HG03025 (cell line): ENCODE measurements at regions not wholly inside any gene's neighbourhood (a gene's known extent, or its start where the extent isn't known, plus 50 kb on each side); places are given as distances from the start of the nearest gene placed in this dataset.
"Not testable (repeated sequence)": the region's sequence is repeated elsewhere in the genome, so short reads cannot be mapped to it uniquely, and the experiment has no call there.

Source experiments
- ATAC-seq: cut with Tn5 transposase; IDR thresholded peaks from one replicate; pipeline ENCODE4 v1.9.1; 2021; ENCODE audit warnings: mild to moderate bottlenecking, moderate library complexity; ENCODE audit not compliant: unreplicated experiment, low FRiP score

DNA sequence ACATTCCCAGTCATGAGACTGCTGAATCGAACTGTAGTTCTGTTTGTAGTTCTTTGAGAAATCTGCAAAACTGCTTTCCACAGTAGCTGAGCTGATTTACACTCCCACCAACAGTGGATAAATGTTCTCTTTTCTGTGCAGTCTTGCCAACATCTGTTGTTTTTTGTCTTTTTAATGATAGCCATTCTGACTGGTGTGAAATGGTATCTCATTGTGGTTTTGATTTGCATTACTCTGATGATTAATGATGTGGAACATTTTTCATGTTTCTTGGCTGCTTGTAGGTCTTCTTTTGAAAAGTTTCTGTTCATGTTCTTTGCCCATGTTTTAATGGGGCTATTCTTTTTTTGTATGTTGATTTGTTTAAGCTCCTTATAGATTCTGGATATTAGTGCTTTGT is 187.3 kb upstream of the TLE4 start:
- ATAC-seq = no peak

DNA sequence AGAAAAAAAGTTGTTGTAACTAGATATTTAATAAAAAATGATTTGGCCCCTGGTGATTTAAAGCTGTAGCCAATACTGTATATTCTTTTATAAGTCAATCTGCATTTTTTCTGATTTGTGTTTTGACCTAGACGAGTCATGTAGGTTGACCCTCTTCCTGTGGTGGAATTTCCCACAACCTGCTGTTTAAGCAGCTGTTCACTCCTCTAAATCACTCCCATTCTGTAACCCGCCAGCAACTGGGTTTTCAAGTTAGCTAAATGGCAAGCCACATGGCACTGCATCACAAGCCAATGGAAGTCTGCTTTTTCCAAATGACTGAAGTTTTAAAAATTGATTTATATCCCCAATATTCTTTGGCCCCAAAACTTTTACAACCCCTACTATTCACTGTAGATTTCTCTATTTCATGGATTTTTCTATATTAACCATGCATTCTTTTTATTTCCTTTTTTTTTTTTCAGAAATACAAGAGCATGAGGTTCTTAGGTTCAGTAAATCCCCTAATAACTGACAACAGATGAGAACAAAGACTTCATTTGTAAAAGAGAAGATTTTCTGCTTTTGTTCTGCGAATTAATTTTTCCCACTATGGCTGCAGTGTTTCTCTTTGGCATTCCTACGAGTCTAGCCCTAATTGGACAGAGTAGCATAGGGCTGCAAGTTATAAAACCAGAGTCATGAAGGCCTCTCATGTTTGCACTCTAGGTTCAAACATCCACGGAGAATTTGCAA is 184.5 kb upstream of the TLE4 start:
- no peak for ATAC-seq

DNA sequence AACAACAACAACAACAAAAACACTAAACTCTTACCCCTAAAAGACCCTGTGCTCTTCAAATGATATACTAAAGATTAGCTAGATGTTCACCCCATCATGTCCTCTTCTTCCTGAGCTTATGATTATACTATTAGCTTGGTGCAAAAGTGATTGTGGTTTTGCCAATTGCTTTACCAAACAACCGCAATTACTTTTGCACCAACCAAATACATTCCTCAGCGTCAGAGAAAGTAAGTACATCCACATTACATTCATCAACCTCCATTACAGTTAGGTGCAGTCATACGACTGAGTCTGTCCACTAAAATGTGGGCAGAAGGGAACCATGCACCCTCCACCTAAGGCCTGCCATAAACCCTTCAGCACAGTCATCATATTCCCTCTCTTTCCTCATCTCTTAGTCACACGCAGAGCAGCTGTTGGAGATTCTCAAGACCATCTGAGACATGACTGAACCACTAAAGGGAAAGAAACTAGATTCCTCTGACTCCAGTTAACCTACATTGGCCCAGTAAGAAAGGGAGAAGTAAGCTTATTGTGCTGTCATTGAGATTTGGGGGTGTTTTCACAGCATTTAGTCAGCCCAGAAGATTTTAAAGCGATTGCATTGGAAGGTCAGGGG is 181.6 kb upstream of the TLE4 start:
- no peak for ATAC-seq

DNA sequence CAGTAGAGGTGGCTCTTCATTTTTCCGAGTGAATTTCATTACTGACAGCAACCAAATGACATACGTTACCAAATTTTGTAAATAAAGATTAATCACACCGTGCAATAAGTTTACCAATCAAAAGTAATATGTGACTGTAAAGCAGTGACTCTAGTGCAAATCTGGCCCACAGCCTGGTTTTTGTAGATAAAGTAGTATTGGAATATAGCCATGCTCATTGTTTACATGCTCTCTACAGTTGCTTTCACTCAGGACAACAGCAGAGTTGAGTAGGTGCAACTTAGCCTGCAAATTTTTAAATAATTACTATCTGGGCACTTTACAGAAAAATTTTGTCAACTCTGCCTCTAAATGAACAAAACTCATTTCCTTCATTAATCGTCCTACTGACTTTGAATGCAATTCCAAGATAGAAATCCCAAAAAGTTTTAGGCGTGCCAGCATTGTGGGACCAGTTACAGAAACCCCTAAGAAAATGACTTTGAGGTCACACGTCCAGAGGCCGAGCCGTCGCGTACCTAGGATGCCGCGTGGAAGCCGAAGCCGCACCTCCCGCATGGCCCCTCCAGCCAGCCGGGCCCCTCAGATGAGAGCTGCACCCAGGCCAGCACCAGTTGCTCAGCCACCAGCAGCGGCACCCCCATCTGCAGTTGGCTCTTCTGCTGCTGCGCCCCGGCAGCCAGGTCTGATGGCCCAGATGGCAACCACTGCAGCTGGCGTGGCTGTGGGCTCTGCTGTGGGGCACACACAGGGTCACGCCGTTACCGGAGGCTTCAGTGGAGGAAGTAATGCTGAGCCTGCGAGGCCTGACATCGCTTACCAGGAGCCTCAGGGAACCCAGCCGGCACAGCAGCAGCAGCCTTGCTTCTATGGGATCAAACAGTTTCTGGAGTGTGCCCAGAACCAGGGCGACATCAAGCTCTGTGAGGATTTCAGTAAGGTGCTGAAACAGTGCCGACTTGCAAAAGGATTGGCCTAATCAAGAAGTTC is 180.7 kb upstream of the TLE4 start:
- ATAC-seq = no peak

DNA sequence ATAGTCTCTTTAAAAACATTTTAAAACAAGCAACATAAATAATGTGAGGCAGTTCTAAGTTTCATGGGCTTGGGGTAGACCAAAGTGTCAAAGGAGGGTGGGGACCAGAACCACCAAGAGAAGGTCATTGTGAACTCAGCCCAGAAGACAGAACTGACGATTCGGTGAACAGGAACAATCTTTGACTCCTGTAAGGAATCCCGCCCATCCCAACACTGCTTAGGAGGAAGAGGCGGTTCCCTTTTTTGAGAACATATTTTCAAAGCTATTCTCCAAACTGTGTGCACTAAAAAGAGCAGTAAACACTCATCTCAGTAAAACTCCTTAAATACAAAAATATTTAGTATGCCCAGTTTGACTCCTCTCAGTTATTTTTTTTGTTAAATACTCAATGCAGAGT is 176.5 kb upstream of the TLE4 start:
- no peak for ATAC-seq

DNA sequence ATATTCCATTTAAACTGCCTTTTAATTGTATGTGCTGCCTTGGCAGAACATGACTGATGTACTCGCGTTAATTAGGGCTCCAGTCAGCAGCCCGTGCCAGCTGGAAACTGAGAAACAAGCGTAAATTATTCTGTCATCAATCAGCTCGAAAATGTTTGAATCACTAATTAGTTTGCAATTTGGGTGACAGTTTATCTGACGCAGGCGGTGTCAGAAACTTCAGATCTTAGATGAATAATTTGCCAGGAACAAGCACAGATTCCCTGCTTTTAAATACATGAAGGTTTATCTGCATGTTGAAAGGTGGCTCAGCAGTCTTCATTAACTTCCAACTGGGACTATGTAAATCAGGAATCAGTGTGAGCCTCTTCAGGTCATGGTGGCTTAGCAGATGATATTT is 176.0 kb upstream of the TLE4 start:
- ATAC-seq = no peak

DNA sequence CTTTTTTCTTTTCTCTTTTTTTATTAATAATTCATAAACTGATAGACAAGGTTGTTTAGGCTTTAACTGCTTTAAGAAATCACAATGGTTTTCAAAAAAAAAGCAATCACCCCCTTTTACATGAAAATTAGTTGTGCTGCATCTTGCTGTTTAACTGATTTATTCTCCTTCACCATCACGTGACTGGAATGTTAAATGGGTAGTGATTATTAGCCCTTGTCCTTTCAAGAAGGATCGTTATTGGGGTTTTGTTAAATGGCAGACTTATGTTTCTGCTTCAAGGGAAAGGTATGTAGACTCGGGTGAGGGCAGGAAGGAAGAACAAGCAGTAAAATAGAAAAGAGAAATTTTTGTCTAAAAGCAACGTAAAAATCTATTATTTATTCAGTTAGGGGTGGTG is 175.6 kb upstream of the TLE4 start:
- no peak for ATAC-seq

DNA sequence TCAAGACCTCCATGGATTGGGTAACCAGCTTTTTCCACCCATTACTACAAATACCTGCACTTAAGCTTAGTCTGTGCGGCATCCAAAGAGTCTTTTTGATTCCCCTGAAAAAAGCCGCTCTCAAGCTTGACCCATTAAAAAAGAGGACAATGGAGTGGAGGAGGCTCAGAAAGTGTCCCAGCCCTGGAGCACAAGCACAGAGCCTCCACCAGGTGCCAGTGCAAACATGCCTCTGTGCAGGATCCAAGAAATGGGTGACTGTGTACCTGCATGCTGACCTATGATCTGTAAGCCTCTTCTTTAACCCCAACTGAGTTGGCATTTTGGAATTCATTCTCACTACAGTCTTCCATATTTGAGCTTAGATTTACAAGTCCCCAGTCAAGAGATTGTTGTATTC is 168.3 kb upstream of the TLE4 start:
- ATAC-seq = no peak

DNA sequence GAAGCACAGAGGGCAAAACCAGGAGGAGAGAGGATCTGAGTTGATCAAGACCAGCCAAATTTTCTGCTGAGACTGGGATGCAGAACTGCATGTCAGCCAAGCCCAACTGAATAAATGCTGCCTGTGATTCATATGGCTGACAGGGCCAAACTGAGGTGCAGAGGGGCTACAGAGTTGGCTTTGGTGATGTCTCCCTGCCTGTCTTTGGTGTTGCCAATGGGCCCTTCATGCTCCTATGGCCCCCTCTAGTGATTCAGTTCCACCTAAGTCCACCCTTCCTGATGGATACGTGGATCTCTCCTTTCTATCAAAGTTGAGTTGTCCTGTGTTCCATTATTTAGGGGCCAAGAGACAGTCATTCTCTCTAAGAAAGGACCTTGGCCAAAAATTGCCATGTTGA is 163.6 kb upstream of the TLE4 start:
- no peak for ATAC-seq

DNA sequence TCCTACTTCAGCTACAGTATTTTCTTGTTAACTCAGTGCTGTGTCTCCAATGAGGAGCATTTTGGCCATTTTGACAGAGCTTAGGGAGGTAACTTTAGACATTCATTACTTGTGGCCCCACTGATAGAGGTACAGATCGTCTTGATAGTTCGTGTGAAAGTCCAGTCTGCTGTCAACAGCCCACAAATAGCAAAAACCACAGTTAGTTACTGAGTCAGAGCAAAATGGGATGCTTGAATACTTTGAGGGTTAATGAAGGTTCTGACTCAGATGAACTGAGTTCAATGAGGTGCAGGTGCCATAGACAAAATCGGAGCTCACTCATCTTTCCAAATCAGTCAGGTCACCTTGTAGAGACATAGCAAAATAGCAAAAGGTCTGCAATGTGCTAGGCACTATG is 163.1 kb upstream of the TLE4 start:
- no peak for ATAC-seq

DNA sequence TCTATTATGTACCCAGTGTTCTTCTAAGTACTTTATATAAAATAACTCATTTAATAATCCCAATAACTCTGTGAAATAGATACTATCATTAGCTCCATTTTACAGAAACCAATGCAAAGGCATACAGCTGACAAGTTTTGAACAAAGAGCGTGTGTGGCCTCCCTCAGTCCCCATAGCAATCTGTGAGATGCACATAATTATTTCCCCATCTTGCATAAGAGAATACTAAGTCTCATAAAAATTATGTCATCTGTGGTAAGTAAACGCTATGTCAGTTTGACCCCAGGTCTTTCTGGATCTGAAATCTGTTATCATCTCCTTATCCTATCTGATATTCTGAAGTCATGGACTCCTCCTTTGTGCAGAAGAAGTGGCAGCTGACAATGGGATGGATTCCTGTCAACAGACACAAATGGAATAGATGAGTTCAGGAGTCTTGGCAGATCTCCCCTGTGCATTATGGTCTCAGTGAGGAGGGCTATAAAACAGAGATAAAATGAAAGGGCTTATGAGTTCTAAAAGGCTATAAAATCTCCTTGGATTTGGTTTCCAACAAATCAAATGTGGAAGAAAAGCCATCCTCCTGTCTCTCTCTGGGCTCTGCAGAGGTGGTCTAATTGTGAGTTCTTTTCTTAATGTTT is 162.5 kb upstream of the TLE4 start:
- ATAC-seq = no peak

DNA sequence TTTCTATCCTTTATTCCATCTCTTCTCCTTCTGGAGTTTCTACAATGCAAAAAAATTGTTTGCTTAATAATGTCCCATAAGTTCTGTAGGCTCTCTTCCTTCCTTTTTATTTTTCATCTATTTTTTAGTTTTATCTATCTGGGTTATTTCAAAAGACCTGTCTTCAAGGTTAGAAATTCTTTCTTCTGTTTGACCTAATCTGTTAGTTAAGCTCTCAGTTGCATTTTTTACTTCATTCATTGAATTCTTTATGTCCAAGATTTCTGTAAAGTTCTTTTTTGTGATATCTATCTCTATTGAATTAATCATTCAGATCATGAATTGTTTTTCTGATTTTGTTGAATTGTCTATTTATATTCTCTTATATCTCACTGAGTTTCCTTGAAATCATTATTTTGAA is 145.9 kb upstream of the TLE4 start:
- no peak for ATAC-seq

DNA sequence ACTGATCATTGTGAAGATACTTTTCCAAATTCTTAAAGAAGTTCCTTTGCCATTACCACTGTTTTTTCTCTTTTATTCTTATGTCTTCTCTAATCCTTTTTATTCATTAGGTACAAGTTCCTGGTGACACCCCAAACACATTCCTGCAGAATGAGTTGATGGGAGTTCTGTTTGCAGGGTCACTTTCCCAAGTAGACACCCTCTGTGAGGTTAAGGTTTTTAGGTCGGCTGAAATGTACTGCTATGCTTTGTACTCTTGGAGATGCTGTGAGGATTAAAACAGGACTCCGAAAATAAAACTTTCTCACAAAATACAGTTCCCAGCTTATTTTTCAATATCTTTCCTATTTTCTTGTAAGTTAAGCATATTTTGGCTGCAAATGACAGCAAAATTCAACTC is 143.3 kb upstream of the TLE4 start:
- no peak for ATAC-seq

DNA sequence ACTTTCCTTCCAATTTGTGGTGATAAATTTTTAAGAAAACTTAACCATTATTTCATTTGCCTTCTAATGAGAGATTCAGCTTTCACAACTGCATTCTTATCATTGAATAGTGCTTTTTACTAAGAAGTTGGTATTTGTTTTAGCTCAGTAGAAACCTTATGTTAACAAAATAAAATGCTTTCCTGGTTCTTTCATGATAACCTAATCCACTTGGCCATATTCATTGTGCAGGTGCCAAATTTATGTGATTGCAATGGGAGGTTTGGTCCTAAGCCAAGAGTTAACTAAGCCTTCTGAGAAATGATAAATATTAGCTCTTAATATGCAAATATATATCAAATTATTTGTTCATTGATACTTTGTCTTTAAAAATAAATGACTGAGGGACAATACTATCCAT is 141.1 kb upstream of the TLE4 start:
- ATAC-seq = no peak

DNA sequence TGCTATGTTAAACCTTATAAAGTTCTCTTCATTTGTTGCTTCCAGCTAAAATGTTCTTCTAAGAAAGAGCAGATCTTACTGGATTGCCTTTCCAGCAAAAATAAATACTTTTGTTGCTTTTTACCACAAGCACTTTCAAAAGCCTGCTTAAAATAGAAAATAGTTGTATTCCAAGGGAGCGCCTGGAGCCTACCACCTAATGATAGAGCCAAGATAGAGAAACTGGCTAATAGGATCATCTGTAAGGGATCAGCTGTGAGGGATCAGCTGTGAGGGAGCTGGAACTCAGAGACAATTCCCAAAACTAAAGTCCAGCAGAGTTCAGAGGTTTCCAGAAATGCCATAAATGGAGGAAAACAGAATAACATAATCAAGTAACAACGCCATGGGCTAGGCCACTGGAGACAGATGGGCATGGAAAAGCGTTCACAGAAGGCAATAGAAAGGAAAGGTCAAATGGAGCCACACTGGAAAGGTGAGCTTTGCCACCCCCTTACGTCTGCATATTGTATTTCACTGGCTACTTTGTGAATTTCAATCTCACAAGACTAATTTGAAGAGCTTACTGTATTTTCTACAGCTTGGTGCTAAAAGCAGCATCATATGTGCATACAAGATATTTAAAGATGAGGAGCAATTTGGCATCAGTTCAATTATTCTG is 140.6 kb upstream of the TLE4 start:
- no peak for ATAC-seq

DNA sequence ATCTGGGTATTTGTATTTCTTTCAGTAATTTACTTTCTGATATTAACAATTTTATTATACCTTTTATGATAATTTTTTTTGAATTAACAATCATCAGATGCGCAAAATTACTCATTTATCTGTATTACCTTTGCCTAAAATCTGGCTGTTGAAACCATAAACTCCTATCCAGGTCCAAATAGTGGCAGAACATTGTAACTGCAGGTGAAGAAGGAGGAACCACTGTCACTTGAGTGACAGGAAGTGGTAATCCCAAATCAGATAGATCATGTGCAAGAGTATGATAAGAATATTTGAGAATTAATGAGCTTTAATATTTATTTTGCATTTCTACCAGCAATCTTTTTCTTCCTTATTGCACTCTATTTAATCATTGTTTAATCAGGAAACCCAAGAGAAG is 139.3 kb upstream of the TLE4 start:
- no peak for ATAC-seq

DNA sequence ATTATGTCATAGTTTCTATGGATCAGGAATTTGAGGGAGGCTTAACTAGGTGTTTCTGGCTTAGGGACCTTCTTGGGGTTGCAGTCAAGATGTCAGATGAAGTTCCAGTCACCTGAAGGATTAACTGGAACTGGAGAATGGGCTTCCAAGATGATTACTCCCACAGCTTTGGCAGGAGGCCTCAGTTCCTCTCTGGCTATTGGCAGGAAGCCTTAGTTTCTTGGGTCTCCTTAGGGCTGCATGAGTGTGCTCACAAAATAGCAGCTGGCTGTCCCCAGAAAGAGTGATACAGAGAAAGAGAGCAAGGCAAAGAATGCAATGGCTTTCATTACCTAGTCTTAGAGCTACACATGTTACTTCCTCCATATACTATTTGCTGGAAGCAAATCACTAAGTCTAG is 138.1 kb upstream of the TLE4 start:
- ATAC-seq = no peak

DNA sequence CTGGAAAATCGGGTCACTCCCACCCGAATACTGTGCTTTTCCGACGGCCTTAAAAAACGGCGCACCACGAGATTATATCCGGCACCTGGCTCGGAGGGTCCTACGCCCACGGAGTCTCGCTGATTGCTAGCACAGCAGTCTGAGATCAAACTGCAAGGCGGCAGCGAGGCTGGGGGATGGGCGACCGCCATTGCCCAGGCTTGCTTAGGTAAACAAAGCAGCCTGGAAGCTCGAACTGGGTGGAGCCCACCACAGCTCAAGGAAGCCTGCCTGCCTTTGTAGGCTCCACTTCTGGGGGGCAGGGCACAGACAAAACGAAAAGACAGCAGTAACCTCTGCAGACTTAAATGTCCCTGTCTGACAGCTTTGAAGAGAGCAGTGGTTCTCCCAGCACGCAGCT is 132.5 kb upstream of the TLE4 start:
- not testable (repeated sequence) for ATAC-seq

DNA sequence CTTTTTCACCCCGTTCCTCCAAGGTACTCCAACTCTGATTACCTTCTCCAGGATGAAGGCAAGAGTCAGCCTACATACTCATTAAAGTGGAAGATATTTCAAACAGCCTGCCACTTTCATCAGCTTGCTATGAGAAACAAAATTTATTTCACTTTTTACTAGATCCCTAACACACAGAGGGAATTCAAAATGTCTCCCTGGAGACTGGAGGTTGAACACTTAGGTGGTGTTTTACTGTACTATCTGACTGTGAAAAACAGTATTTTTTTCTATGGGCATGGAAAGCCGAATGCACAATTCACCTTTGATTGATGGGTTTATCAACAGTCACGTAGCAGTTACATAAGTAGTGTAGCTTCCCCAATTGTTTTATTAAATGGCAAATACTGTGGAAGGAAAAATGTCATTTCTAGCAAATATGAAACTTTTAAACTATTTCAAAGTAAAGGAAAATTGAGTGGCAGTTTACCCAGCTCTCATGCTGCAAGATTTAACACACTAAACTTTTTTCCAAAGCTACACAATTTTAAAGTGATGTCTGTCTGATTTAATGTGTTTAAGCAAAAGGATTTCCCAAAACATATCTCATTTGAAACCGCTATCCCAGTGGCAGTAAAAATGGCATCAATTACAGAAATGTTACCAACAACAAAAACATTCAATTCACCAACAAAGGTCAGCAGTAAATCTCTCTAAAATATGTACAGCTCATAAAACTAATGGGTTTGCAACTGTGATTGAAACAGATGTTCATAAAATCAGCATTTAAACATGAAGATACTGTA is 125.0 kb upstream of the TLE4 start:
- ATAC-seq = no peak

DNA sequence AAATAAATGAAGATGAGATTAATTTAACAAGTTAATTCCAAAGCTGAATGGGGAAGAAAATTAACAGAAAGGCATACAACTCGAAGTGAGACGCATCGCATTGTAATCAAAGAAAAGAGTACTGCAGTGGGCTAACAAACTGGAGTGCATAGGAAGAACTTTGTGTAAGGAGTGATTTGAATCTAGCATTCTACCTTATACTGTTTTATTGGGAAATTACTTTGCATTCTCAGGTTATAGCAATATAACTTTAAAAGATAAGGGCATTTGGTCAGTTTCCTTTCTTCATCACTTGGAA is 124.5 kb upstream of the TLE4 start:
- no peak for ATAC-seq
